ENCODE measurements at regions not wholly inside any gene's neighbourhood (a gene's known extent, or its start where the extent isn't known, plus 50 kb on each side); places are given as distances from the start of the nearest gene placed in this dataset.

DNA sequence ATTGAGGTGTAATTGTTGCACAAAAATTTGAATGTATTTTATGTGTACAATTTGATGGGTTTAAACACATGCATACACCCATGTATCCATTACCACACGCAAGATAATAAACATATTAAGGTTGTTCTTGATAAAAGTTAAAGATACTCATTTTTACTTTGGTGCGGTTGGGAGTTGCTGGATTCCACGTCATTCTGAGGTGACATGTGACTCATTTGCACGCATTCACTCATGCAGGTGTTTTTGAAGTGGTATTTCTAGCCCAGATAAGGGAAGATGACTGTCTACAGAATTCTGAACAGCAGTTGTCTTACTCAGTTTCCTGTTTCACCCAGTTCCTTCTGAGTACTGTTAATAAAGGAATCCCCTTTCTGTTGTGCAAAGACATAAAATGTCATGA lies 142.0 kb downstream of the RTL3 start:
- intact Hi-C loops (cut with DNase I), result no loop called here
- H3K9me3 ChIP-seq, result no peaks in the 10 kb centered on the region
- no peaks in the 10 kb centered on the region for H3K27me3 ChIP-seq
- TF ChIP-seq, protein P1, sequence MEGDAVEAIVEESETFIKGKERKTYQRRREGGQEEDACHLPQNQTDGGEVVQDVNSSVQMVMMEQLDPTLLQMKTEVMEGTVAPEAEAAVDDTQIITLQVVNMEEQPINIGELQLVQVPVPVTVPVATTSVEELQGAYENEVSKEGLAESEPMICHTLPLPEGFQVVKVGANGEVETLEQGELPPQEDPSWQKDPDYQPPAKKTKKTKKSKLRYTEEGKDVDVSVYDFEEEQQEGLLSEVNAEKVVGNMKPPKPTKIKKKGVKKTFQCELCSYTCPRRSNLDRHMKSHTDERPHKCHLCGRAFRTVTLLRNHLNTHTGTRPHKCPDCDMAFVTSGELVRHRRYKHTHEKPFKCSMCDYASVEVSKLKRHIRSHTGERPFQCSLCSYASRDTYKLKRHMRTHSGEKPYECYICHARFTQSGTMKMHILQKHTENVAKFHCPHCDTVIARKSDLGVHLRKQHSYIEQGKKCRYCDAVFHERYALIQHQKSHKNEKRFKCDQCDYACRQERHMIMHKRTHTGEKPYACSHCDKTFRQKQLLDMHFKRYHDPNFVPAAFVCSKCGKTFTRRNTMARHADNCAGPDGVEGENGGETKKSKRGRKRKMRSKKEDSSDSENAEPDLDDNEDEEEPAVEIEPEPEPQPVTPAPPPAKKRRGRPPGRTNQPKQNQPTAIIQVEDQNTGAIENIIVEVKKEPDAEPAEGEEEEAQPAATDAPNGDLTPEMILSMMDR (IDR thresholded peaks at IDR 0.05), result no peak
- DNase-seq, result no peak
- H3K27ac ChIP-seq, result no peak overlapping the region
- H3K36me3 ChIP-seq, result no peaks in the 10 kb centered on the region
- ATAC-seq, result no peak
- no peak overlapping the region for H3K4me3 ChIP-seq
- H3K4me1 ChIP-seq, result no peaks in the 10 kb centered on the region

DNA sequence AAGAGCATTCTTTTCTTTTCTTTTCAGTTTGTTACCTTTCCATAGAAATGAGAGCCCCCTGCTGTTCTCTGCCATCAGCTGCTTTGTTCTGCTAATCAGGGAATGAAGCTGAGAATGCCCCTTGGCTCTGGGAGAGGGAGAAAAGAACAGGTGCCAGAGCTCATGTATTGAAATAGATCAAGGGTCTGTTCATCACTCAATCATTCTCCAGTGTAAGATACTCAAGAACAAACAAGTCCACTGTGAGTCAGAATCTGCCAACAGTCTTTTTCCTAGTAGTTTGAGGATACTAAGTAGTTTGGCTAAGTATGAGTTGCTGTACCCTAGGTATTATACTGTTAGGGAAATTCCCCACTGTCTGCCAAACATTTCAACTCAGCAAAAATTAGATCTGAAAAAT lies 144.3 kb downstream of the RTL3 start:
- no peak overlapping the region for H3K4me3 ChIP-seq
- DNase-seq (no peak), ATAC-seq (no peak)
- no peak overlapping the region for H3K27ac ChIP-seq
- no peaks in the 10 kb centered on the region for H3K9me3 ChIP-seq
- intact Hi-C loops (cut with DNase I), result no loop called here
- no peaks in the 10 kb centered on the region for H3K27me3 ChIP-seq
- TF ChIP-seq, protein P1 (IDR thresholded peaks at IDR 0.05), result peak; percentile 14
- no peaks in the 10 kb centered on the region for H3K4me1 ChIP-seq
- H3K36me3 ChIP-seq, result no peaks in the 10 kb centered on the region

DNA sequence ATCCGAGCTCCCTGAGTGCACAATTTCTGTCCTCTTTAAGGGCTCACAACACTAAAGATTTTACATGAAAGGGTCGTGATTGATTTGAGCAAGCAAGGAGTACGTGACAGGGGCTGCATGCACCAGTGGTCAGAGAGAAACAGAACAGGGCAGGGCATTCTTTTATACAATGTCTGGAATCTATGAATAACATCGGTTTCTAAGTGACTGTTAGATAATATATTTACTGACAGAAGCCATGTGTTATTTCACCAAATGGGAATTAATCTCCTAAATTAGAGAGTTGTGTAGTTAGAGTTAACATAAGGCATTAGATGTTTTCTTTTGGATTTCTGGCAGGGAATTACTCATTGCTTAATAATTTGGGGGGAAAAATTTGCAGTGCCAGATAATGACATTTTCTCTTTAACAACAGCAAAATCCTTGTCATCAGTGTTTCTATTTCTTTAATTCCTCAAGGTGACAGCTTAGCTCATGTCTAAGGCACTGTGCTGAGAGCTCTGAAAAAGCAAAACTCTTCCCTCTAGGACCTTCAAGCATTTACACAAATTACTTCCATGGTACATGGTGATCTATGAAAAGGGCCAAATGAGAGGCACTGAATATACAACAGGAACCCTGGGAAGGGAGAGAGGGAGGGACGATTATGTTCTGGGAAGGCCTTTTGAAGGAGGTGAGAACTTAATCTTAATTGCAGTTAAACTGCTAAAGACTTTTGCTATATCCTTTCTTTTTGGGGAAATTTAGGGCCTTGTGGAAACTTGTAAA lies 145.0 kb downstream of the RTL3 start:
- no peaks in the 10 kb centered on the region for H3K9me3 ChIP-seq
- DNase-seq (no peak), ATAC-seq (no peak)
- no peaks in the 10 kb centered on the region for H3K27me3 ChIP-seq
- H3K4me1 ChIP-seq, result no peaks in the 10 kb centered on the region
- no peak overlapping the region for H3K27ac ChIP-seq
- H3K36me3 ChIP-seq, result no peaks in the 10 kb centered on the region
- TF ChIP-seq, protein P1 (IDR thresholded peaks at IDR 0.05), result no peak
- no peak overlapping the region for H3K4me3 ChIP-seq
- intact Hi-C loops (cut with DNase I), result no loop called here

DNA sequence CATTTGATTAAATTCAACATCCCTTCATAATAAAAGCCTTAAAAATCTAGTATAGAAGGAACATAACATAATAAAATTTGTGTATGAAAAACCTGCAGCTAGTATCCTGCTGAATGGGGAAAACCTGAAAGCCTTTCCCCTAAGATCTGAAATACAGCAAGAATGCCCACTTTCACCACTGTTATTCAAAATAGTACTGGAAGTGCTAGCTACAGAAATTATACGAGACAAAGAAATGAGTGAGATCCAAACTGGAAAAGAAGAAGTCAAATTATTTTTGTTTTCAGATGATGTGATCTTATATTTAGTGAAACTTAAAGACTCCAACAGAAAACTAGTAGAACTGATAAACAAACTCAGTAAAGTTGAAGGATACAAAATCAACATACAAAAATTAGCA lies 152.9 kb downstream of the RTL3 start:
- H3K27ac ChIP-seq, result no peak overlapping the region
- intact Hi-C loops (cut with DNase I), result no loop called here
- no peaks in the 10 kb centered on the region for H3K27me3 ChIP-seq
- H3K4me1 ChIP-seq, result no peaks in the 10 kb centered on the region
- H3K36me3 ChIP-seq, result no peaks in the 10 kb centered on the region
- DNase-seq, result no peak
- TF ChIP-seq, protein P1 (IDR thresholded peaks at IDR 0.05), result no peak
- no peak overlapping the region for H3K4me3 ChIP-seq
- no peaks in the 10 kb centered on the region for H3K9me3 ChIP-seq
- ATAC-seq, result no peak

DNA sequence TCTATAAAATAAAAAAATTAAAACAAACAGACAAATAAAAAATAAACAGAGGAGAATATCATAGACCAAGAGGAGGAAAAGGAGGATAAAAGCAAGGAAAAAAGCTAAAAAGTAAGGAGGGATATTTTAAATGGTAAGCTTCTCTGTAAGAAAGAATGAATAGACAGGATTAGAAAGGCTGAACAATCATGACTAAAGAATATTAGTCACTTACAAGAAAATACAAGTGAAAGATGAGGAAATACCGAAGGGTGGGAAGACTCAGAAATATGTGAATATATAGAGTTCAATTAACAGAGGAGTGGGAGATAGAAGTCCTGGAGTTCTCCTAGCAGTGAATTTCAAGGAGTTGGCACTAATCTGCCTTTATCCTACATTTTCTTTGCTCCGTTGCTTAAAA lies 162.6 kb downstream of the RTL3 start:
- Histone ChIP-seq H3K4me3 (no peak overlapping the region), H3K27me3 (no peaks in the 10 kb centered on the region), H3K27ac (no peak overlapping the region), H3K36me3 (no peaks in the 10 kb centered on the region), H3K4me1 (no peaks in the 10 kb centered on the region), H3K9me3 (no peaks in the 10 kb centered on the region)
- TF ChIP-seq, protein P1 (IDR thresholded peaks at IDR 0.05), result no peak
- DNase-seq, result no peak
- intact Hi-C loops (cut with DNase I), result no loop called here
- ATAC-seq, result no peak

DNA sequence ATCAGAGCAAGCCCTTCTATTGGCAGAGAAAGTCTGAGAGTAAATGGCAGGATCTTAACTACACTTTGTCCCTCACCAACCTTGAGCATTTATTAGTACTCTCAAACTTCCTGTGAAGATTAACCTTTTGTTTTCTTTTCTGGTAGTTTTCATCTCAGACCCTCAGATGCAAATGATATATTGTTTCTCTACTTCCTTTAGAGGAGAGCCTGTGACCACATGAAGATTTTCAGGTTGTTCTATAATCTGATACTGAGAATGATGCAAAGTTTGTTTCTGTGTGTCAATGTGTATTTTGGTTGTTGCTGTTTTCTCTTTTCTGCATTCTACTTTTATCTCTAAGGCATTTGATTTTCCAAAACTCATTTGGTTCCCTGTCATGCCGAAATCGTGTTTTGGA lies 165.8 kb upstream of the CYSLTR1 start:
- H3K4me1 ChIP-seq, result no peaks in the 10 kb centered on the region
- DNase-seq (no peak), ATAC-seq (no peak)
- TF ChIP-seq, protein P1 (IDR thresholded peaks at IDR 0.05), result no peak
- intact Hi-C loops (cut with DNase I), result no loop called here
- no peaks in the 10 kb centered on the region for H3K27me3 ChIP-seq
- no peak overlapping the region for H3K27ac ChIP-seq
- no peaks in the 10 kb centered on the region for H3K9me3 ChIP-seq
- H3K36me3 ChIP-seq, result no peaks in the 10 kb centered on the region
- H3K4me3 ChIP-seq, result no peak overlapping the region
